LNCAP (cell line): ENCODE measurements at regions not wholly inside any gene's neighbourhood (a gene's known extent, or its start where the extent isn't known, plus 50 kb on each side); places are given as distances from the start of the nearest gene placed in this dataset.

Source experiments
- CTCF ChIP-seq: fragments of 450-650 bp; IDR thresholded peaks from 2 replicates; pipeline ENCODE4 v1.5.1; 2017; ENCODE audit warnings: mild to moderate bottlenecking

GRCh38 chr2:238716585-238716984 lies 131.3 kb upstream of the TWIST2 start:
- TF ChIP-seq CTCF, result no peak

GRCh38 chr2:238717084-238717483 lies 130.8 kb upstream of the TWIST2 start:
- TF ChIP-seq CTCF, result no peak

GRCh38 chr2:238719641-238720040 lies 128.2 kb upstream of the TWIST2 start:
- TF ChIP-seq CTCF, result no peak

- peak; percentile 71 for TF ChIP-seq CTCF
Observed at GRCh38 chr2:238720232-238720672, 127.6 kb upstream of the TWIST2 start.

- TF ChIP-seq CTCF, result no peak
Observed at GRCh38 chr2:238722181-238722580, 125.7 kb upstream of the TWIST2 start.

GRCh38 chr2:238722883-238723282 lies 125.0 kb upstream of the TWIST2 start:
- no peak for TF ChIP-seq CTCF

- TF ChIP-seq CTCF, result no peak
Observed at GRCh38 chr2:238724728-238725127, 123.2 kb upstream of the TWIST2 start.

- no peak for TF ChIP-seq CTCF
Observed at GRCh38 chr2:238725298-238725697, 122.6 kb upstream of the TWIST2 start.
